PC-3 (cell line): ENCODE measurements at regions not wholly inside any gene's neighbourhood (a gene's known extent, or its start where the extent isn't known, plus 50 kb on each side); places are given as distances from the start of the nearest gene placed in this dataset.

Experiments used
- ATAC-seq: fragments of 200-7000 bp; cut with Tn5 transposase; 2 replicates; pipeline ENCODE4 v1.9.1; 2020; ENCODE audit warnings: mild to moderate bottlenecking, moderate library complexity
- BruUV-seq: library from RNA; stranded (reverse); fragments of 400-500 nt; replicated peaks from 2 replicates; lab custom pipeline; 2021; lab: Mats Ljungman, UMichigan
- CTCF ChIA-PET: fragments of 300-600 bp; sonication (Branson Sonifier 250); formaldehyde crosslinking; loops from one replicate; lab custom pipeline; 2022; ENCODE audit warnings: antibody characterized with exemption; lab: Charles Lee
- POLR2A ChIA-PET: fragments of 300-600 bp; sonication (Branson Sonifier 250); formaldehyde crosslinking; loops from one replicate; lab custom pipeline; 2022; ENCODE audit warnings: antibody characterized with exemption; ENCODE audit not compliant: unreplicated experiment; lab: Charles Lee
- DNase-seq: peaks from one replicate; pipeline ENCODE4 v3.0.0-alpha.2; 2015
- H2AFZ ChIP-seq: fragments of 300-600 bp; sonication (generic); 2 replicates; pipeline ENCODE4 v1.6.0; 2016; ENCODE audit warnings: antibody characterized with exemption, low read length
- H3F3A ChIP-seq: fragments of 300-600 bp; sonication (generic); one replicate; pipeline ENCODE4 v1.6.0; 2017; ENCODE audit warnings: antibody characterized with exemption, low read length, control low read depth, mild to moderate bottlenecking; ENCODE audit not compliant: unreplicated experiment
- H3K27ac ChIP-seq: fragments of 300-600 bp; sonication (generic); 2 replicates; pipeline ENCODE4 v1.5.1; 2016; ENCODE audit warnings: mild to moderate bottlenecking, low read length
- H3K27me3 ChIP-seq: fragments of 300-600 bp; sonication (generic); 2 replicates; pipeline ENCODE4 v1.6.1; 2016; ENCODE audit warnings: low read length, mixed read lengths
- H3K36me3 ChIP-seq: fragments of 300-600 bp; sonication (generic); 2 replicates; pipeline ENCODE4 v1.6.1; 2016; ENCODE audit warnings: low read depth, mixed run types, low read length, mixed read lengths
- H3K4me1 ChIP-seq: fragments of 300-600 bp; sonication (generic); 2 replicates; pipeline ENCODE4 v1.5.1; 2016; ENCODE audit warnings: low read length; ENCODE audit not compliant: insufficient read depth
- H3K4me2 ChIP-seq: fragments of 300-600 bp; sonication (generic); 2 replicates; pipeline ENCODE4 v1.6.0; 2016; ENCODE audit warnings: low read length
- H3K4me3 ChIP-seq: fragments of 300-600 bp; sonication (generic); 2 replicates; pipeline ENCODE4 v1.5.1; 2016; ENCODE audit warnings: mild to moderate bottlenecking, low read length, mixed read lengths
- H3K79me2 ChIP-seq: fragments of 300-600 bp; sonication (generic); 2 replicates; pipeline ENCODE4 v1.6.1; 2017; ENCODE audit warnings: low read length, mixed read lengths
- H3K9ac ChIP-seq: fragments of 300-600 bp; sonication (generic); 2 replicates; pipeline ENCODE4 v1.6.0; 2016; ENCODE audit warnings: mild to moderate bottlenecking, low read length
- H3K9me2 ChIP-seq: fragments of 300-600 bp; sonication (generic); replicated peaks from 2 replicates; pipeline ENCODE4 v1.6.1; 2016; ENCODE audit warnings: mixed run types, low read length, mixed read lengths
- H3K9me3 ChIP-seq: fragments of 300-600 bp; sonication (generic); 2 replicates; pipeline ENCODE4 v1.6.1; 2016; ENCODE audit warnings: low read length, mixed read lengths
- H4K20me1 ChIP-seq: fragments of 300-600 bp; sonication (generic); 2 replicates; pipeline ENCODE4 v1.6.1; 2016; ENCODE audit warnings: low read length, mixed read lengths
- CTCF ChIP-seq: fragments of 300-600 bp; sonication (generic); conservative IDR thresholded peaks from 2 replicates; pipeline ENCODE4 v1.5.1; 2017; ENCODE audit warnings: antibody characterized with exemption, low read depth, mild to moderate bottlenecking, low read length
- EZH2 ChIP-seq: fragments of 300-600 bp; sonication (generic); IDR thresholded peaks from one replicate; pipeline ENCODE4 v1.6.1; 2017; ENCODE audit warnings: antibody characterized with exemption, mild to moderate bottlenecking, low read length; ENCODE audit not compliant: unreplicated experiment
- EZH2phosphoT487 ChIP-seq: fragments of 300-600 bp; sonication (generic); IDR thresholded peaks from 2 replicates; pipeline ENCODE4 v1.6.1; 2018; ENCODE audit warnings: mild to moderate bottlenecking, antibody characterized with exemption, low read length, borderline replicate concordance
- intact Hi-C: fragments of 100-400 bp; cut with micrococcal nuclease; formaldehyde crosslinking; loops from 2 replicates; pipeline ENCODE4 v1.9.0; 2023

- TF ChIP-seq CTCF (no peak), EZH2 (no peak), EZH2phosphoT487 (no peak)
- ChIA-PET CTCF (no interaction called here), POLR2A (no interaction called here)
- DNase-seq = no peak
- no peak overlapping the region for H3K4me2 ChIP-seq
- H3K4me3 ChIP-seq = no peak overlapping the region
- no peaks in the 10 kb centered on the region for H3K4me1 ChIP-seq
- H2AFZ ChIP-seq = no peak overlapping the region
- H4K20me1 ChIP-seq = no peaks in the 10 kb centered on the region
- H3K27me3 ChIP-seq = no peaks in the 10 kb centered on the region
- H3K9me3 ChIP-seq = no peaks in the 10 kb centered on the region
- no peaks in the 10 kb centered on the region for H3K9me2 ChIP-seq
- intact Hi-C loops = no loop called here
- no peak for ATAC-seq
- no peak overlapping the region for H3K27ac ChIP-seq
- no peak overlapping the region for H3K9ac ChIP-seq
- H3K36me3 ChIP-seq = no peaks in the 10 kb centered on the region
- no peaks in the 10 kb centered on the region for H3F3A ChIP-seq
- BruUV-seq = no TSS peak
- H3K79me2 ChIP-seq = no peaks in the 10 kb centered on the region
Measured at GRCh38 chr6:132228894-132229293, 172.4 kb downstream of the MOXD1 start.

DNA sequence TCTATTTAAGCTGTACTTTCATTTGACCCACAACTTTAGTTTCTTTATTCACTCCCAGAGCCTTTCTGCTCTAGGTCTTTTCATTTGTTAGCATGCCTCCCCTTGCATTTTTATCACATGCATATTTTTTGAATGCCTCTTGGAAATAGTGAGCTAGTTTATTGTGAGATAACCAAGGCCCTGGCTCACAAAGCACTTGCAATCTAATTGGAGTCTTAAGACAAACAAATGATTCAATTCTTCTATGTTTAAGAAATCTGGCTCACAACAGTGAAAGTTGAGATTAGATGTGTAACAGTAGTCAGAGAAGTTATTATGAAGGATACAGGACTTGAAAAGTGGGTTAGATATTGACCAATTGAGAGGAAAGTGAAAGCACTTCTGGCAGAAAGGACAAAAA is 173.4 kb downstream of the MOXD1 start:
- DNase-seq = no peak

More for the DNA sequence above, 173.4 kb downstream of the MOXD1 start:
- no peaks in the 10 kb centered on the region for H3F3A ChIP-seq
- no peaks in the 10 kb centered on the region for H4K20me1 ChIP-seq
- no peak overlapping the region for H3K9ac ChIP-seq
- intact Hi-C loops = no loop called here
- H3K9me2 ChIP-seq = no peaks in the 10 kb centered on the region
- CTCF ChIA-PET = no interaction called here
- no peaks in the 10 kb centered on the region for H3K9me3 ChIP-seq
- H3K36me3 ChIP-seq = no peaks in the 10 kb centered on the region
- H3K79me2 ChIP-seq = no peaks in the 10 kb centered on the region
- POLR2A ChIA-PET = interaction anchor here (0.6 kb wide), 1 partner anchor 276 kb away, joined by 3 read pairs; the partner anchor contains the start of gene CCN2
- H3K4me3 ChIP-seq = no peak overlapping the region
- H3K27me3 ChIP-seq = no peaks in the 10 kb centered on the region
- BruUV-seq = no TSS peak
- H3K27ac ChIP-seq = no peak overlapping the region
- ATAC-seq = no peak
- no peak for TF ChIP-seq CTCF
- TF ChIP-seq EZH2 = no peak
- no peak for TF ChIP-seq EZH2phosphoT487
- H2AFZ ChIP-seq = no peak overlapping the region
- H3K4me1 ChIP-seq = no peaks in the 10 kb centered on the region
- H3K4me2 ChIP-seq = no peak overlapping the region
